Vagina (tissue), 2 donors: ENCODE measurements at regions not wholly inside any gene's neighbourhood (a gene's known extent, or its start where the extent isn't known, plus 50 kb on each side); places are given as distances from the start of the nearest gene placed in this dataset.

Experiments used
- DNase-seq, 2 donors: peaks; one replicate each; pipeline ENCODE4 v3.0.0-alpha.2; 2017; ENCODE audit errors: extremely low spot score in 2 of 2
- H3K27ac ChIP-seq: fragments of 200-600 bp; sonication (generic); one replicate; pipeline ENCODE4 v1.5.1; 2019
- H3K27me3 ChIP-seq: fragments of 200-600 bp; sonication (generic); one replicate; pipeline ENCODE4 v1.5.1; 2019
- H3K36me3 ChIP-seq, 2 donors: fragments of 200-600 bp; sonication (generic); one replicate each; pipeline ENCODE4 v1.5.1; 2017 to 2019
- H3K4me1 ChIP-seq: fragments of 200-600 bp; sonication (generic); one replicate; pipeline ENCODE4 v1.5.1; 2019
- H3K4me3 ChIP-seq, 2 donors: fragments of 200-600 bp; sonication (generic); 1 replicate in 1 of 2; 2 replicates in 1 of 2; pipeline ENCODE4 v1.5.1; 2016 to 2019
- H3K9me3 ChIP-seq: fragments of 200-600 bp; sonication (generic); one replicate; pipeline ENCODE4 v1.5.1; 2019
- CTCF ChIP-seq, 3 experiments: fragments of 450-650 bp in 2 of 3; fragments of 200-600 bp in 1 of 3; sonication (generic) in 1 of 3; IDR thresholded peaks; one replicate each; pipeline ENCODE4 v1.5.1; 2017 to 2019; ENCODE audit warnings: antibody characterized with exemption in 3 of 3, mild to moderate bottlenecking in 2 of 3, moderate library complexity in 2 of 3
- POLR2A ChIP-seq, 2 donors: fragments of 450-650 bp; IDR thresholded peaks; one replicate each; pipeline ENCODE4 v1.6.1; 2017; ENCODE audit warnings: antibody characterized with exemption in 2 of 2, mild to moderate bottlenecking in 2 of 2, moderate library complexity in 2 of 2
- POLR2AphosphoS5 ChIP-seq, 2 donors: sonication (generic); formaldehyde crosslinking; IDR thresholded peaks; one replicate each; pipeline ENCODE4 v1.9.0; 2017; ENCODE audit warnings: antibody characterized with exemption in 2 of 2, mild to moderate bottlenecking in 2 of 2, low read depth in 1 of 2; ENCODE audit not compliant: insufficient read depth in 1 of 2
- intact Hi-C: fragments of 100-400 bp; cut with DNase I; formaldehyde crosslinking; loops from one replicate; pipeline ENCODE4 v1.15.1; 2023

GRCh38 chr18:48470484-48471180, 61.4 kb upstream of the ZBTB7C start:
- no peak overlapping the region for H3K27ac ChIP-seq
- no peaks in the 10 kb centered on the region for H3K9me3 ChIP-seq
- H3K4me3 ChIP-seq = no peak overlapping the region
- DNase-seq = peak in 1 of 2 donors; percentile 78
- H3K4me1 ChIP-seq = peaks cover 9% of the 10 kb centered on the region
- H3K36me3 ChIP-seq = no peaks in the 10 kb centered on the region
- TF ChIP-seq POLR2A (IDR thresholded peaks at IDR 0.05) (no peak), POLR2AphosphoS5 (IDR thresholded peaks at IDR 0.05; ENCODE audit: insufficient read depth in 1 of 2, low read depth in 1 of 2) (no peak)
- H3K27me3 ChIP-seq = no peaks in the 10 kb centered on the region
- intact Hi-C loops = no loop called here

GRCh38 chr18:48468151-48468550, 59.0 kb upstream of the ZBTB7C start:
- no peak for DNase-seq
- TF ChIP-seq POLR2AphosphoS5 (IDR thresholded peaks at IDR 0.05; ENCODE audit: insufficient read depth in 1 of 2, low read depth in 1 of 2) (no peak), CTCF (IDR thresholded peaks at IDR 0.05) (no peak), POLR2A (IDR thresholded peaks at IDR 0.05) (no peak)
- H3K36me3 ChIP-seq = no peaks in the 10 kb centered on the region
- H3K4me3 ChIP-seq = no peak overlapping the region
- H3K4me1 ChIP-seq = peaks cover 9% of the 10 kb centered on the region
- H3K9me3 ChIP-seq = no peaks in the 10 kb centered on the region
- H3K27me3 ChIP-seq = no peaks in the 10 kb centered on the region
- intact Hi-C loops = no loop called here
- no peak overlapping the region for H3K27ac ChIP-seq

GRCh38 chr18:48467231-48467630, 58.0 kb upstream of the ZBTB7C start:
- H3K4me1 ChIP-seq = peaks cover 9% of the 10 kb centered on the region
- H3K27me3 ChIP-seq = no peaks in the 10 kb centered on the region
- H3K36me3 ChIP-seq = no peaks in the 10 kb centered on the region
- H3K9me3 ChIP-seq = no peaks in the 10 kb centered on the region
- intact Hi-C loops = no loop called here
- no peak overlapping the region for H3K4me3 ChIP-seq
- no peak for DNase-seq
- H3K27ac ChIP-seq = no peak overlapping the region
- no peak for TF ChIP-seq POLR2A (IDR thresholded peaks at IDR 0.05)
- TF ChIP-seq POLR2AphosphoS5 (IDR thresholded peaks at IDR 0.05; ENCODE audit: insufficient read depth in 1 of 2, low read depth in 1 of 2) = no peak
- no peak for TF ChIP-seq CTCF (IDR thresholded peaks at IDR 0.05)

GRCh38 chr18:48462510-48462909, 53.3 kb upstream of the ZBTB7C start:
- H3K4me3 ChIP-seq = no peak overlapping the region
- no peaks in the 10 kb centered on the region for H3K9me3 ChIP-seq
- no peak for DNase-seq
- no peak for TF ChIP-seq POLR2A (IDR thresholded peaks at IDR 0.05)
- no peak for TF ChIP-seq POLR2AphosphoS5 (IDR thresholded peaks at IDR 0.05; ENCODE audit: insufficient read depth in 1 of 2, low read depth in 1 of 2)
- no peak for TF ChIP-seq CTCF (IDR thresholded peaks at IDR 0.05)
- H3K4me1 ChIP-seq = no peaks in the 10 kb centered on the region
- intact Hi-C loops = no loop called here
- no peaks in the 10 kb centered on the region for H3K36me3 ChIP-seq
- no peaks in the 10 kb centered on the region for H3K27me3 ChIP-seq
- no peak overlapping the region for H3K27ac ChIP-seq

- H3K4me3 ChIP-seq = no peak overlapping the region
- no peaks in the 10 kb centered on the region for H3K4me1 ChIP-seq
- TF ChIP-seq CTCF (IDR thresholded peaks at IDR 0.05) (no peak), POLR2AphosphoS5 (IDR thresholded peaks at IDR 0.05; ENCODE audit: insufficient read depth in 1 of 2, low read depth in 1 of 2) (no peak), POLR2A (IDR thresholded peaks at IDR 0.05) (no peak)
- no peak for DNase-seq
- H3K27me3 ChIP-seq = no peaks in the 10 kb centered on the region
- no peaks in the 10 kb centered on the region for H3K9me3 ChIP-seq
- no peaks in the 10 kb centered on the region for H3K36me3 ChIP-seq
- no peak overlapping the region for H3K27ac ChIP-seq
- intact Hi-C loops = no loop called here
Observed at GRCh38 chr18:48460929-48461583, 51.9 kb upstream of the ZBTB7C start.
